Transverse colon (tissue), 4 donors: ENCODE measurements at regions not wholly inside any gene's neighbourhood (a gene's known extent, or its start where the extent isn't known, plus 50 kb on each side); places are given as distances from the start of the nearest gene placed in this dataset.

Experiments
- DNase-seq: peaks from one replicate; pipeline ENCODE4 v3.0.0-alpha.2; 2019
- H3K27ac ChIP-seq, 4 donors: fragments of 200-600 bp; sonication (generic); 2 replicates each; pipeline ENCODE4 v1.5.1; 2016 to 2018; ENCODE audit warnings: inconsistent platforms in 4 of 4
- H3K27me3 ChIP-seq: fragments of 200-600 bp; sonication (generic); 2 replicates; pipeline ENCODE4 v1.5.1; 2017; ENCODE audit warnings: inconsistent platforms
- H3K36me3 ChIP-seq, 4 donors: fragments of 200-600 bp; sonication (generic); 2 replicates each; pipeline ENCODE4 v1.5.1; 2017 to 2019; ENCODE audit warnings: inconsistent platforms in 4 of 4
- H3K4me1 ChIP-seq, 4 donors: fragments of 200-600 bp; sonication (generic); 2 replicates each; pipeline ENCODE4 v1.5.1; 2017 to 2020; ENCODE audit warnings: inconsistent platforms in 4 of 4
- H3K4me3 ChIP-seq, 4 donors: fragments of 200-600 bp; sonication (generic); 1 replicate in 1 of 4; 2 replicates in 3 of 4; pipeline versions ENCODE4 v1.5.1 to v1.6.1; 2017 to 2019; ENCODE audit warnings: inconsistent platforms in 4 of 4
- H3K9me3 ChIP-seq, 2 donors: fragments of 200-600 bp; sonication (generic); 2 replicates each; pipeline ENCODE4 v1.5.1; 2017 to 2019; ENCODE audit warnings: inconsistent platforms in 2 of 2
- EP300 ChIP-seq: sonication (generic); formaldehyde crosslinking; IDR thresholded peaks from one replicate; pipeline ENCODE4 v1.6.1; 2017; ENCODE audit warnings: antibody characterized with exemption, low read depth
- POLR2A ChIP-seq: fragments of 450-650 bp; IDR thresholded peaks from one replicate; pipeline ENCODE4 v1.6.1; 2016; ENCODE audit warnings: antibody characterized with exemption, mild to moderate bottlenecking, moderate library complexity
- POLR2AphosphoS5 ChIP-seq, 3 donors: sonication (generic); formaldehyde crosslinking; IDR thresholded peaks; one replicate each; pipeline ENCODE4 v1.6.1; 2016; ENCODE audit warnings: antibody characterized with exemption in 3 of 3
- WGBS, 2 donors: methylation state at CpG; one replicate each; pipeline ENCODE4 v1.1.5; 2018; ENCODE audit warnings: low coverage in 1 of 2; 5-methylcytosine and 5-hydroxymethylcytosine counted together
- in situ Hi-C, 4 donors: fragments of 200-750 bp; cut with MboI; loops; one replicate each; pipeline versions ENCODE4 v1.15.0 to v1.15.1; 2017; ENCODE audit warnings: low sequenced_read_pairs in 3 of 4, low pct_ligation_motif_present in 1 of 4, low pct_unique_long_range_greater_than_20kb in 1 of 4
- intact Hi-C: fragments of 100-400 bp; cut with DNase I; formaldehyde crosslinking; loops from one replicate; pipeline ENCODE4 v1.15.1; 2023; ENCODE audit warnings: low total_unique reads
- TF ChIP-seq, protein P1 (sequence below), 5 experiments: fragments of 200-600 bp in 3 of 5; fragments of 450-650 bp in 2 of 5; sonication (generic) in 3 of 5; IDR thresholded peaks; 1 replicate in 2 of 5; 2 replicates in 3 of 5; pipeline ENCODE4 v1.5.1; 2016 to 2017; ENCODE audit warnings: antibody characterized with exemption in 5 of 5, inconsistent platforms in 3 of 5, mild to moderate bottlenecking in 2 of 5, moderate library complexity in 1 of 5

DNA sequence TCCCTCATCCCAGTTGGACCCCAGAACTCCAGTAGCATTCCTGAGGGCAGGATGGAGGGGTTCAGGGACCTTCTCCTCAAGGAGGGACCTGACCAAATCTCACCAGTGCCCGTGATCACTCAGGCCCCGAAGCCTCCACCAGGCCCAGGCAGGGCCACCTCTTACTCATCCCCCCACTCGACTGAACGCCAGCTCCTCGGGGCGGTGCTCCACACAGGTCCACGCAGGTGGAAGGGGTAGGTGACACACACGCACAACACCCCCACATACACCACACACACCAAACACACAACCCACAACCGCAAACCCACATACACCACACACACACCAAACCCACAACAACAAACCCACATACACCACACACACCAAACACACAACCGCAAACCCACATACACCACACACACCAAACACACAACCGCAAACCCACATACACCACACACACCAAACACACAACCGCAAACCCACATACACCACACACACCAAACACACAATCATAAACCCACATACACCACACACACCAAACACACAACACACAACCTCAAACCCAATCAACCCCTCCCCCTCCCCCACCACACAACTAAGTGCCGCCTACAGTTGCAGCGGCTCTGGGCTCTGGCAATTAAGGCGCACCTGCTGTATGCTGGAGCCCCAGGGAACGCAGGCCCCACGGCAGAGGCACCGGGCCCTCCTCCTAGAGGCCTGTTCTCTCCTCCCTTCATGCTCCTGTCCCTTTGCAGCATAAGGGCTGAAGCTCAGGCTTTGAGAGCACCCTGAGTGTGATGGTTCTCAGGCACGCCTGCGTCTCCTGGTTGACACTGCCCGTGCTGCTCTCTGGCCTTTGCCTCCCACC, 1318.1 kb downstream of the TBC1D22A start:
- no peak for TF ChIP-seq POLR2A
- TF ChIP-seq, protein P1, sequence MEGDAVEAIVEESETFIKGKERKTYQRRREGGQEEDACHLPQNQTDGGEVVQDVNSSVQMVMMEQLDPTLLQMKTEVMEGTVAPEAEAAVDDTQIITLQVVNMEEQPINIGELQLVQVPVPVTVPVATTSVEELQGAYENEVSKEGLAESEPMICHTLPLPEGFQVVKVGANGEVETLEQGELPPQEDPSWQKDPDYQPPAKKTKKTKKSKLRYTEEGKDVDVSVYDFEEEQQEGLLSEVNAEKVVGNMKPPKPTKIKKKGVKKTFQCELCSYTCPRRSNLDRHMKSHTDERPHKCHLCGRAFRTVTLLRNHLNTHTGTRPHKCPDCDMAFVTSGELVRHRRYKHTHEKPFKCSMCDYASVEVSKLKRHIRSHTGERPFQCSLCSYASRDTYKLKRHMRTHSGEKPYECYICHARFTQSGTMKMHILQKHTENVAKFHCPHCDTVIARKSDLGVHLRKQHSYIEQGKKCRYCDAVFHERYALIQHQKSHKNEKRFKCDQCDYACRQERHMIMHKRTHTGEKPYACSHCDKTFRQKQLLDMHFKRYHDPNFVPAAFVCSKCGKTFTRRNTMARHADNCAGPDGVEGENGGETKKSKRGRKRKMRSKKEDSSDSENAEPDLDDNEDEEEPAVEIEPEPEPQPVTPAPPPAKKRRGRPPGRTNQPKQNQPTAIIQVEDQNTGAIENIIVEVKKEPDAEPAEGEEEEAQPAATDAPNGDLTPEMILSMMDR (IDR thresholded peaks at IDR 0.05), result no peak
- no peak for TF ChIP-seq POLR2AphosphoS5 (IDR thresholded peaks at IDR 0.05)
- TF ChIP-seq EP300, result no peak
- no peak for DNase-seq
- intact Hi-C loops (no loop called here), in situ Hi-C loops (no loop called here)
- no peaks in the 10 kb centered on the region for H3K9me3 ChIP-seq
- H3K27me3 ChIP-seq, result peaks cover 7% of the 10 kb centered on the region
- WGBS, 2 donors, result 90% methylated on average over 21 of the region's 21 CpGs; no CpG with 5 or more reads in 1 of the 2 donors
- H3K27ac ChIP-seq, result no peak overlapping the region
- H3K4me3 ChIP-seq, result no peak overlapping the region
- no peaks in the 10 kb centered on the region for H3K4me1 ChIP-seq
- no peaks in the 10 kb centered on the region for H3K36me3 ChIP-seq

DNA sequence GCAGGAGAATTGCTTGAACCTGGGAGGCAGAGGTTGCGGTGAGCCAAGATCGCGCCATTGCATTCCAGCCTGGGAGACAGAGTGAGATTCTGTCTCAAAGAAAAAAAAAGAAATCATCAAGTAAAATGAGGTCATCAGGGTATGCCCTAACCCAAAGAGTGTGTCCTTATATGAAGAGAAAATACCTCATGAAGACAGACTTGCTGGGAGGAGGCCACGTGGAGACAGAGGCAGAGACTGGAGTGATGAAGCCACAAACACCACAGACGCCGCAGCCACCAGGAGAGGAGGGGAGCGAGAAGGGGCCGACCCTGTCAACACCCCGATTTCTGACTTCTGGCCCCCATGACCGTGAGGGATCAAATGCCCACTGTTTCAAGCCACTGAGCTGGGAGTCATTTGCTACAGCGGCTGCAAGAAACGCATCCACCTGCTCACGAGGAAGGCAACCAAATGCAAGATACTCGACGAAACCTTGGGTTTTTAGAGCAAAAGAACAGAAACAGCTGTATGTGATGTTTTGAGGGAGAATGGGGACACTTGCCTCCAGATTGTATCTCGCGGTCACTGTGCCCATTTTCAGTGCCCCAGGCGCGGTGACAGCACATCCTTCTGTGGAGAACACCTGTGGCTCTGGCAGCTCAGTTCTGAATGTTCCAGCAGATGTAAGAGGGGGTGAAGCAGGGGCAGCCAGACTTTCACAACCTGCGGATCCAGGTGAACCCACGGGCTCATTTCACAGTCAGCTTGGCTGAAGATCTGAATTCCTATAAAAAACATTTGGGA, 1317.2 kb downstream of the TBC1D22A start:
- WGBS, 2 donors, result 72 to 80% methylated on average over 3 to 21 of the region's 21 CpGs
- H3K27me3 ChIP-seq, result peaks cover 7% of the 10 kb centered on the region
- intact Hi-C loops, result no loop called here
- no peaks in the 10 kb centered on the region for H3K4me1 ChIP-seq
- no peak overlapping the region for H3K4me3 ChIP-seq
- TF ChIP-seq EP300 (no peak), POLR2A (no peak), POLR2AphosphoS5 (IDR thresholded peaks at IDR 0.05) (no peak)
- TF ChIP-seq, protein P1 (IDR thresholded peaks at IDR 0.05), result no peak
- no peak for DNase-seq
- no peak overlapping the region for H3K27ac ChIP-seq
- no peaks in the 10 kb centered on the region for H3K9me3 ChIP-seq
- in situ Hi-C loops, result no loop called here
- no peaks in the 10 kb centered on the region for H3K36me3 ChIP-seq

- TF ChIP-seq, protein P1 (IDR thresholded peaks at IDR 0.05), result no peak
- TF ChIP-seq POLR2AphosphoS5 (IDR thresholded peaks at IDR 0.05), result no peak
- TF ChIP-seq POLR2A, result no peak
- no peak for TF ChIP-seq EP300
- in situ Hi-C loops, result no loop called here
Observed at GRCh38 chr22:48078825-48079224, 1316.4 kb downstream of the TBC1D22A start.

DNA sequence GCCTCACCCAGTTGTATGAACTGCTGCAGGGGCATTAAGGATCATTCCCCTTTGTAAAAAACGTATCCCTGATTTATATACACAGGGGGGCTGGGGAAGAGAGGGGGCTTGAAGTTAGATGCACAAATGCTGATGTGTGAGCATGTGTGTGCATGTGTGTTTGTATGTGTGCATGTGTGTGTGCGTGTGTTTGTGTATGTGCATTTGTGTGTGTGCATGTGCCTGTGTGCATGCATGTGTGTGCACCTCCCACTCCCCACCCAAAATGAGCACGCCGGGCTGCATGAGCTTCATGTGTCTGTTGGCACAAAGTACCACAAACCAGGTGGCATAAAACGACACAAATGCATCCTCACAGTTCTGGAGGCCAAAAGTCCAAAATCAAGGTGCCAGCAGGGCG, 1315.2 kb downstream of the TBC1D22A start:
- Histone ChIP-seq H3K27ac (no peak overlapping the region), H3K36me3 (no peaks in the 10 kb centered on the region), H3K9me3 (no peaks in the 10 kb centered on the region), H3K27me3 (no peaks in the 10 kb centered on the region), H3K4me3 (no peak overlapping the region), H3K4me1 (no peaks in the 10 kb centered on the region)
- DNase-seq, result no peak
- intact Hi-C loops, result no loop called here
- TF ChIP-seq POLR2A (no peak), EP300 (no peak), POLR2AphosphoS5 (IDR thresholded peaks at IDR 0.05) (no peak)
- TF ChIP-seq, protein P1 (IDR thresholded peaks at IDR 0.05), result no peak
- 22 to 55% methylated on average over 1 to 6 of the region's 6 CpGs for WGBS, 2 donors
- in situ Hi-C loops, result no loop called here

More at GRCh38 chr22:48078825-48079224, 1316.4 kb downstream of the TBC1D22A start:
- Histone ChIP-seq H3K4me3 (no peak overlapping the region), H3K27ac (no peak overlapping the region), H3K4me1 (no peaks in the 10 kb centered on the region), H3K9me3 (no peaks in the 10 kb centered on the region), H3K27me3 (peaks cover 5% of the 10 kb centered on the region), H3K36me3 (no peaks in the 10 kb centered on the region)
- intact Hi-C loops, result no loop called here
- 67 to 72% methylated on average over 3 to 5 of the region's 5 CpGs for WGBS, 2 donors
- DNase-seq, result no peak
